ENCODE measurements at regions not wholly inside any gene's neighbourhood (a gene's known extent, or its start where the extent isn't known, plus 50 kb on each side); places are given as distances from the start of the nearest gene placed in this dataset.

DNA sequence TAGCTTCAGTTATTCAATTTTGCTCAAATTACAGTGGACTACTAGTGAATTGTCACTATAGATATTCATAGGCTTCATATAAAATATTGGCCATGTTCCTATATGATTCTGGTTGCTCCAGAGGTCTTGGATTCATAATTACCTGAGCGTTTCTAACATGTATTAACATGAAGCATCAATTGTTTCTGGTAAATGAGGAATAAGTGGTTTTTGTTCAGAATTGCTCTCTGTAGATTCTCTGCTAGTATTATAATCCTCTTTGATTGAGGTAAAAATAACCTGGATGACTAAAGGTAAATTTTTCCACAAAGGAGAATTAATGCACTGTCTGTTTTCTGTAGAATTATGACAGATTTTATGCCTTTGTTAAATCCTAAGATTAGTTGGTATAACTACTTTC is 258.1 kb upstream of the CNTN6 start:
- Histone ChIP-seq H3K9me3 (no peaks in the 10 kb centered on the region), H3K27me3 (no peaks in the 10 kb centered on the region), H3K36me3 (no peaks in the 10 kb centered on the region), H3K4me3 (ENCODE audit: low read depth, low read length) (no peak overlapping the region), H3K4me1 (no peaks in the 10 kb centered on the region)
- TF ChIP-seq, protein P1, sequence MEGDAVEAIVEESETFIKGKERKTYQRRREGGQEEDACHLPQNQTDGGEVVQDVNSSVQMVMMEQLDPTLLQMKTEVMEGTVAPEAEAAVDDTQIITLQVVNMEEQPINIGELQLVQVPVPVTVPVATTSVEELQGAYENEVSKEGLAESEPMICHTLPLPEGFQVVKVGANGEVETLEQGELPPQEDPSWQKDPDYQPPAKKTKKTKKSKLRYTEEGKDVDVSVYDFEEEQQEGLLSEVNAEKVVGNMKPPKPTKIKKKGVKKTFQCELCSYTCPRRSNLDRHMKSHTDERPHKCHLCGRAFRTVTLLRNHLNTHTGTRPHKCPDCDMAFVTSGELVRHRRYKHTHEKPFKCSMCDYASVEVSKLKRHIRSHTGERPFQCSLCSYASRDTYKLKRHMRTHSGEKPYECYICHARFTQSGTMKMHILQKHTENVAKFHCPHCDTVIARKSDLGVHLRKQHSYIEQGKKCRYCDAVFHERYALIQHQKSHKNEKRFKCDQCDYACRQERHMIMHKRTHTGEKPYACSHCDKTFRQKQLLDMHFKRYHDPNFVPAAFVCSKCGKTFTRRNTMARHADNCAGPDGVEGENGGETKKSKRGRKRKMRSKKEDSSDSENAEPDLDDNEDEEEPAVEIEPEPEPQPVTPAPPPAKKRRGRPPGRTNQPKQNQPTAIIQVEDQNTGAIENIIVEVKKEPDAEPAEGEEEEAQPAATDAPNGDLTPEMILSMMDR (IDR thresholded peaks at IDR 0.05; ENCODE audit: low read depth, low read length): no peak
- DNase-seq: no peak

DNA sequence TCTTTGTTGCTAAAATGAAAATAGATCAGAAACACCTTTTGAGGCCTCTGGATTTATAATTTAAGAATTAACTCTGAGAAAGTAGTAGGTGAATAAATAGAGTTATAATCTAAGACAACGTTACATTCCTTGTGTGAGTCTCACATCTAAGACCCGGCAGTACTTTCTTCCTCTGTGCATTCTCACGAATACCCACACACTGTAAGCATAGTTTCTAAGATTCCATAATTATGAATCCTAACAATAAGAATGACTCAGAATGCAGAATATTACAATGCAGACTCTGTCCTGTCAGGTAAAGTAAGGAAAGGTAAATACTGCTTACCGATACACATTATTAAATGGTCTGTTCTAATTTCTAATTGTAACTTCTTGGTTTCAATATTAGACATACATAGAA is 257.7 kb upstream of the CNTN6 start:
- no peaks in the 10 kb centered on the region for H3K36me3 ChIP-seq

DNA sequence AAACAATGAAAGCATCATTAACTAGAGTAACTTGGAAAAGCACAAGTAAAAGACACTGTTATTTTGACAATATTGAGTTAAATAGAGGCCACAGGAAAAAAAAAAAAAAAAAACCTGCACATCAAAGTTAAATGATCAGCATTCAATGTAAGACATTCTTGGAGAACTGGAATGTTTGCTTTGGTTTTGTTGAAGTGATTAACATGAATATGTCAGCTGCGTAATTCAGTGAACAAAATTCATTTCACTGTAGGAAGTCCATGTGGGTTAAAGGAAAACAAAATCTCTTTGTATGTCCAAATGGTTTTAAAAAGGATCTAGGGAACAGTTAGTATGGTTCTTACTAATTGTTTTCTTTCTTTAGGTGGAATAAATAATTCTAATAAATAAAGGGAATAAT is 252.8 kb upstream of the CNTN6 start:
- TF ChIP-seq, protein P1 (IDR thresholded peaks at IDR 0.05; ENCODE audit: low read depth, low read length): no peak
- DNase-seq: no peak
- Histone ChIP-seq H3K4me1 (no peaks in the 10 kb centered on the region), H3K9me3 (no peaks in the 10 kb centered on the region), H3K27me3 (no peaks in the 10 kb centered on the region), H3K4me3 (ENCODE audit: low read depth, low read length) (no peak overlapping the region), H3K36me3 (no peaks in the 10 kb centered on the region)

More for the DNA sequence above, 257.7 kb upstream of the CNTN6 start:
- DNase-seq: no peak
- H3K27me3 ChIP-seq: no peaks in the 10 kb centered on the region
- no peak overlapping the region for H3K4me3 ChIP-seq (ENCODE audit: low read depth, low read length)
- no peaks in the 10 kb centered on the region for H3K4me1 ChIP-seq
- no peaks in the 10 kb centered on the region for H3K9me3 ChIP-seq
- TF ChIP-seq, protein P1 (IDR thresholded peaks at IDR 0.05; ENCODE audit: low read depth, low read length): no peak

DNA sequence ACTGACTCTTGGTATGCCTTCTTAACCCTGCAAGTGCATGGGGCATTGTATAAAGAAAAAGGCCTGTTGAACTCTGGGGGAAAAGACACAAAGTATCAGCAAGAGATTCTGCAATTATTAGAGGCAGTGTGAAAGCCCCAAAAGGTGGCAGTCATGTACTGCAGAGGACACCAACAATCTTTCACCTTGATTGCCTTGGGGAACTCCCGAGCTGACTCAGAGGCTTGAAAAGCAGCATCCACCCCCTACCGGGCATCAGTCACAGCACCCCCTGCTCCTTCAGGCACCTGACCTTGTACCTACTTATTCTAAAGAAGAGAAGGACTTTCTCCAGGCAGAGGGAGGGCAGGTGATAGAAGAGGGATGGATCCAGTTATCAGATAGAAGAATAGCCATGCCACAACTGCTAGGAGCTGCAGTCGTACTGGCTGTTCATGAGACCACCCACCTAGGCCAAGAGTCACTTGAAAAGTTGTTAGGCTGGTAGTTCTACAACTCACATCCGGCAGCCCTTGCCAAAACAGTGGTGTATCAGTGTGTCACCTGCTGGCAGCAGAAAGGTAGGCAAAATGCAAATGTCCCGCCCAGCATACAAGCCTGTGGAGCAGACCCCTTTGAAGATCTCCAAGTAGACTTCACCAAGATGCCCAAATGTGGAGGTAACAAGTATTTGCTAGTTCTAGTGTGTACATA is 241.6 kb upstream of the CNTN6 start:
- H3K4me1 ChIP-seq: no peaks in the 10 kb centered on the region
- TF ChIP-seq, protein P1 (IDR thresholded peaks at IDR 0.05; ENCODE audit: low read depth, low read length): no peak
- no peak overlapping the region for H3K4me3 ChIP-seq (ENCODE audit: low read depth, low read length)
- no peaks in the 10 kb centered on the region for H3K9me3 ChIP-seq
- H3K27me3 ChIP-seq: no peaks in the 10 kb centered on the region
- H3K36me3 ChIP-seq: no peaks in the 10 kb centered on the region
- no peak for DNase-seq

DNA sequence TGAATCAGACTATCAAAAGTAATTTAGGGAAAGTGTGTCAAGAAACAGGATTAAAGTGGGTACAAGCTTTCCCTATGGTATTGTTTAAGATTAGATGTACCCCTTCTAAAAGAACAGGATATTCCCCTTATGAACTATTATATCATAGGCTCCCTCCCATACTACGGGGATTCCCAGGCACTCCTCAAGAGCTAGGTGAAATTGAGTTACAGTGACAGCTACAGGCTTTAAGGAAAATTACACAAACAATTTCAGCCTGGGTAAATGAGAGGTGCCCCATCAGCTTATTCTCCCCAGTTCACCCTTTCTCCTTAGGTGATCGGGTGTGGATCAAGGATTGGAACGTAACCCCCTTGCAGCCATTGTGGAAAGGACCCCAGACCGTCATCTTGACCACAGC is 240.8 kb upstream of the CNTN6 start:
- Histone ChIP-seq H3K36me3 (no peaks in the 10 kb centered on the region), H3K4me1 (no peaks in the 10 kb centered on the region), H3K9me3 (no peaks in the 10 kb centered on the region), H3K27me3 (no peaks in the 10 kb centered on the region), H3K4me3 (ENCODE audit: low read depth, low read length) (no peak overlapping the region)
- DNase-seq: no peak
- TF ChIP-seq, protein P1 (IDR thresholded peaks at IDR 0.05; ENCODE audit: low read depth, low read length): no peak

DNA sequence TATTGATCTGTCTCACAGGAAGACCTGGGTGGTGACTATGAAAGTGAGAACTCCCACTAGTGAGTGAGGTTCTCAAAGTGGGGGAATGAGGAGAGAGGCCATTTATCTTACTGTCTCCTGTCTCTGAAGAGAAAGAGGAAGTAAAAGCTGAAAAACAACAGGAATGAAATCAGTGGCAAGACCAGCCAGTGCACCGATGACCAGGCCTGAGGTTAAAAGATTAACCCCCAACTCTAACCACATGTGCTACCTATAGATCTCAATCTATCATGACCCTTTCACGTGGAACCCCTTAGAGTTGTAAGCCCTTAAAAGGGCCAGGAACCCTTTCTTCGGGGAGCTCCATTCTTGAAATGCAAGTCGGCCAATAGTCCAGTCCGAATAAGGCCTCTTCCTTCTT is 239.3 kb upstream of the CNTN6 start:
- H3K27me3 ChIP-seq: no peaks in the 10 kb centered on the region
- no peak for DNase-seq
- H3K4me1 ChIP-seq: no peaks in the 10 kb centered on the region
- H3K9me3 ChIP-seq: no peaks in the 10 kb centered on the region
- H3K4me3 ChIP-seq (ENCODE audit: low read depth, low read length): no peak overlapping the region
- TF ChIP-seq, protein P1 (IDR thresholded peaks at IDR 0.05; ENCODE audit: low read depth, low read length): no peak
- H3K36me3 ChIP-seq: no peaks in the 10 kb centered on the region

Measured in BE2C (cell line).